ENCODE measurements at regions not wholly inside any gene's neighbourhood (a gene's known extent, or its start where the extent isn't known, plus 50 kb on each side); places are given as distances from the start of the nearest gene placed in this dataset.

DNA sequence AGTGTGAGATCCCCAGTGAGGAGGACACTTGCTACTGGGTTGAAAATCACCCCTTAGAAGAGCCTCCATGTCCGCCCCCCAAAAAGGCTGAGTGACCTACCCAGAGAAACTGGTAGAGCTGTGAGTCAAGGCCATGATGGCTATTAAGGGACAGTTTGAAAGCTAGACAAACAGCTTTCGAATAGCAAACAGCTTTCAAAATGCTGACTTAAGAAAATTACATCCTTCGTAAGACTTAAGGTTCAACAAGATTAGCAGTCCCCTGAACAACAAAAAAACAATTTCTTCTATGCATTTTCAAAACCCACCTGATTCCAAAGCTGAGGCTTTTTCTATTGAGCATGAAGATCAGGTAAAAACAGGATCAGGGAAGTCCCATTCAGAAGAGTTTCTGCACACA, 269.7 kb upstream of the SOX2 start:
- no peak for DNase-seq

DNA sequence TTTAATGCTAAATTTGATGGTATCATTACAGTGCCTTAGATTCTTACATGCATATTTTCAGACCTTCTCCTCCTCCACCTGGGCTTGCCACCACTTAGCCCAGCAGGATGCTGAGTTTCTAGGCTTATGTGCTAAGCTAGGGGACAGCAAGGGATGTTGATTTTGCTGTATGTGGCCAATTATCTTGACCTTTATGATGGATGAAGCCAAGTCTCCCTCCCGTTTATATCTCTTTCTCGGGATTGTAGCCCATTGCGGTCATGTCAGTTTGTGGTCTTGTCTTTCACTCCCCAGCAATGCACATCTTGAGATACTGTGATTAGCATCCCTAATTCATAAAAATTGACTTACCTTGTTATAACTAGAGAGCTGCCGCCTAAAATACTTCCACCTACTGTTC, 278.7 kb upstream of the SOX2 start:
- no peak for DNase-seq

DNA sequence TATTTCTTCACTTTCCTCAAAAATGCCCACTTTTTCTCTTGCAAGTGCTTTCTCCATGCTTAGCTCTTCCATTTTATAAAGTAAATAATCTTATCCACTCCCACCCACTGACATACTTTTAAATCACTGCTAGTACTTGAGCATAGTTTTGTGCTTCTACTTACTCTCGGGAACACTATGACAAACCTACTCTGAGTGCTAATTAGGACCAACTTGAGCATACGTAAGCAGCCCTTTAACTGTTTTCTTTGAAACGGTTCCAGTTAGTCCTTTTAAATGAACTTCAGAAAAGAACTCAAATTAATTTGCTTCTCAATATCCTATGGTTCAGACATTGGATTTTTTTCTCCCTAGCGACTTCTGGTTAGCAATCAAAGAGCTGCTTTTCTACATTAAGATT, 280.0 kb upstream of the SOX2 start:
- no peak for DNase-seq

DNA sequence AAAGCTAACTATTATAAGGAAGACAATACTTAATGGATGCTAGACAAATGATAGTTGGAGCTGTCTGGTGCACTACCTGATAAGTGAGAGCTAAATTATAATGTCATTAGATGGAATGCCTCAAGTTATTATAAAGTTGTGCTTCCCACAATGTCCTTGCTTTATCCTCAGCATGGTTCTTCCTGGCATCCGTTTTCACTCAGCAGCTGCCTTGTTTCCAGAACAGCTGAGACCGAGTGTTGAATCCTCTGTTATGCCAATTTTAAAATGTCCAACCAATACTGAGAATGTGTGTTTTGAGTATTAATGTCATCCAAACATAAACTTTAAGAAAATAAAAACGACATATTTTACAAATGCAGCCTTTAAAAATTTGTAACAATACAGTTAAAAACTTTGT, 286.7 kb upstream of the SOX2 start:
- no peak for DNase-seq

DNA sequence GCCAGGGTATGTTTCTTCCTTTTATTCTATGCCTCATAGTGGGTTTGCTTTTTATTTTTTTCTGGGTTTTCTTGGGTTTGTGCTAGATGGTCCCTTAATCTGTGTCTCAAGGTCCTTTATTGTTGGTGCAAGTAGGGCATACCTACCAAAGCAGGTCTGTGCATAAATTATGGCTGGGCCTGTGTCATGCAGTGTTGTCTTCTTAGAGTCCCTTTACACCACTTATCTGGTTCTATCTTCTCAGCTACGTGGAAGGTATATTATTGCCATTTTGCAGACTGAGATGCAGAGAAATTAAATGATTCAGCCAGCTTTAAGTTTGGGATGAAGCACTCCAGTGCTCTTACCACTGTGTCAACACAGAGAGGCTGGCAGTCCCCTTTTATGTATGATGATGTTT, 293.5 kb upstream of the SOX2 start:
- DNase-seq = no peak

DNA sequence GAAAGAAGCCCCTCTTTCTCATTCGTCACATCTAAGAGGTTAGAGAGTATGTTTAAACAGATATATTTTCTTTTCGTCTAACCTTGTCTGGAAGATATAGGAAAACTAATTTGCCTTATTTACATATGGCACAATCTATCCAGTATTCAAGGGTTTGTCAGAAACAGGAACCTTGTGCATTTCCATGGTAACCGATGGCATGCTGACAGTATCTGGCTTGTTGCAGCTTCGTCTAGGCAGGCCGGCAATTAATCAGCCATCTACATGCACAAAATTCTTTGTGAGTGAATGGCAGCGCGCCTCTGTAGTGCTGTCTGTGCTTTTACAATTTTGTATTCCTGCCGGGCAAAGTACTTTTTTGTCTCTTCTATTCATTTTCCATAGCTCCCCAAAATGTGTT, 294.0 kb upstream of the SOX2 start:
- no peak for DNase-seq

DNA sequence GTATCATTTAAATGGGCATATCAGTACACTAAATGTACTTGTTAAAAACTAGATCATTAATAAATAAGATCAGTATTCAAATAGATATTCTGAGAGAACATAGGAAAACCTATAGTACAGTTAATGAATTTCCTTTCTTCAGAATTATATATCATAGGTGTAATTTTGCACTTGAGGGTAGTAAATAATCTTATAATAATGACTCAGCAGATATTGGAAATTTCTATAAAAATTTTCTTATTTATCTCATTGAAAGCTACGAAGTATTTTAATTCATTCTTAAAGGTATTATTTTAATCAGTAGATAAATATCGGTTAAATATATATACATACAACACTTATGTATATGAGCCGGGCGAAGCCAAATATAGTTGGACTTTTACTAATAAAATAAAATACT, 300.9 kb upstream of the SOX2 start:
- DNase-seq = no peak

DNA sequence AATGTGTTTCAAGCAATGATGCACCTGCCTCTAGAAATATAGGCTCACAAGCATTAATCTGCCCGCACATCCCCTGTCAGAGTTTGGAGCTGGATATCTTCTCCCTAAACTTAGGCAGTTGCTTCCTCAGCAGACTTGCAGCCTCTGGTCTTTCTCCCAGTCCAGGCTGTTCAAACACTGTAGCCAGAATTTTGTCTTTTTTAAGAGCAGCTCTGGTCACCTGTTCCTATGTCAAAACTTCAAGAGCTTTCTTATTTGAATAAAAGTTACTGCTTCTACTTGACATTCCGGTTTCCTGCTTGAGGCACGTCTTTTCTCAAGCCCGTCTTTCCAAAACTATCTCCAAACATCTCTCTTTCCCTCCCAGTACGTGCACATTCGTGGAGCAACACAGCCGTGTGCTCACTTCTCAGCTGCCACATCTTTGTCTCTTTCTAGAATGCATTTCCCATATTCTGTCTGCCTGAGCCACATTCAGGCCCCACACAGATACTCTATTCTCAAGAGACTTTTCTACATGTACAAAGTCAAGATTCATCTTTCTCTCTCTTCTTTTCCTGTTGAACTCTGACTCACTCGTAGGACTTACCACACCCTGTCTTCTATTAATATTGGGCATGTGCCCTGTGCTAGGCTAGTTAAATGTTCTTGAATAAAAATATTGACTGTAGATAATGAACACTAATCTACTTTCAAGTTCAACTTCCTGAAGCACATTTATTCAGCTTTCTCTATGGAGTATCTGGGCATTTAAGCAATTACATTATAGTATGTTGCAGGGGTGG, 307.7 kb upstream of the SOX2 start:
- DNase-seq = no peak

DNA sequence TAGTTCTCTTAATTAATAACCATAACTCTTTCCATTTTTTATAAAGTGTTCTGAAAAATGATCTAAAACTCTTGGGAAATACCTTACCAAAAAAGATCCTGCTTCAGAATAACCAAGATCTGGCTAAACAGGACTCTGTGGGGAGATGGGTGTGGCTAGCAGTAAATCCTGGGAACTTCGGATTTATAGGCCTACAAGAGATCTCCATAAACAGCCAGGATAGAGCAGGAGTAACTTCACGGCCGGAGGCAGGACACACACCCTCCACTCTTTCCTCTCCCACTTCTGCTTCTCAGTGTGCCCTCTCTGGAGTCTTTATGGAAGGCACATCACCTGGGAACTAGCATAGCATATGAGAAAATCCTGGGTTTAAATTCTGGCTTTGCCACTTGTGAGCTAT, 309.4 kb upstream of the SOX2 start:
- no peak for DNase-seq

DNA sequence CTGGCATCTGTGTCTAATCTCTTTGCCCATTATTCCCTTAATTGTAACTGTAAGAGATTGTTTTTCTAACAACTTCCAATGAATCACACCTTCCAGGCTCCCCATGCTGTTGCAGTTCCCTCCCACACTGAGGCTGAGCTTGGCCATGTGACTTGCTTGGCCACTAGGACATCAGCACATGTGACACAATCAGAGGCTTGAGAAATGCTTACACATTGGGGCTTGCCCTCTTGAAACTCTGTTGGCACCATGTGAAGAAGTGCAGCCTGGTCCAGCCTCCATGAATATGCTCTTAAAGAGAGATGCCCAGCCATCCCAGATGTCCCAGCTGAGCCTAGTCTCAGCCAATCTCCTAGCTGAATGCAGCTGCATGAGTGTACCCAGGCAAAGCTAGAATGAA, 326.8 kb upstream of the SOX2 start:
- DNase-seq = no peak

DNA sequence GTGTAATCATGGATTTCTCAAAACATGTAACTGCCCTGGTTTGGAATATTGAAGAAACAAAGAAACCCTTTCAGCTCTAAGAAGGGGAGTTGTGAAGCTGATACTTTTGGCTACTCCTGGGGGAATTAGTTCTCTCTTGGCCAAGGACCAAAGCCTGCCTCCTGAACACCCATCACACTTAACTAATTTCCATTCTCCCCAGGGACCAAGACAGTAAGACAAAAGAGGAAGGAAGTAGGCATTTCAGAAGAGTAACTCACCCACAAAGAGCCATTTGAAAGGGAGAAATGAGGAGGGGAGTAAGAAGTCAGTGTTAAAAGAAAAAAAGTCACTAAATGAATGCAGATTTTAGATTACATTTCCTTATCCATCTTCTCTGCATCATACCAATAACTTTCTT, 328.0 kb upstream of the SOX2 start:
- DNase-seq = no peak

DNA sequence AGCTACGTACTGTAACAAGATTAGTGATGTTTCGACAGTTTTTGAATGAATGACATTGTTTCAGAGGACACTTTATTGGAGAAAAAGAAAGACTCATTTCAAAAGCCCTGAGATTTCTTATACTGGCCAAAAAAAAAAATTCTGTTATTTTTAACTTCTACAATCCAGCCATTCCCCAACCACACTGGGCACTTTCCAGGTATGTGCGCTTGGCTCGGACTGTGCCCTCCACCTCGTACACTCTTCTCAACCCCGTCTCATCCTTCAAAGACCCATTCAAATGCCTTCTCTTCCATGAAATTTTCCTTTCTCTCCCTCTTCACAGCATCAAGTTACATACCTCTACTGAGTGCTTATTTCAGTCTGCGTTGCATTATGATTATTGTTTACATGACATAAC, 328.5 kb upstream of the SOX2 start:
- DNase-seq = no peak

DNA sequence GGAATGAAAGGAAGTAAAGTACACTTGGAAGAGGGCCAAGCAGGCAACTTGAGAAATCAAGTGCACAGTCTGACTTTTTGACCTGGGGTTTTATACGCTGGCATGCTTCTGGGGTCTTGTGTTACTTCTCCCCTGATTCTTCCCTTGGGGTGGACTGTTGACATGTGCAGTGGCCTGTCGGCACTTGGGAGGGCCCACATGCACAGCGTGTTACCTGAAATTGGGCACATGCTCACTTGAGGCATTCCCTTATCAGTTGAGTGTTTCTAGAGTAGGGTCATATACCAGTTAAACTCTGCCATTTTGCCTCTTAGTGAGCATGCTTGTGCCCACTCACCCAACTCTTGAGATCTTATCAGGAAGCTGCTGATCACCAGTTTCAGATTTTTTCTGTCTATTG, 329.1 kb upstream of the SOX2 start:
- no peak for DNase-seq

DNA sequence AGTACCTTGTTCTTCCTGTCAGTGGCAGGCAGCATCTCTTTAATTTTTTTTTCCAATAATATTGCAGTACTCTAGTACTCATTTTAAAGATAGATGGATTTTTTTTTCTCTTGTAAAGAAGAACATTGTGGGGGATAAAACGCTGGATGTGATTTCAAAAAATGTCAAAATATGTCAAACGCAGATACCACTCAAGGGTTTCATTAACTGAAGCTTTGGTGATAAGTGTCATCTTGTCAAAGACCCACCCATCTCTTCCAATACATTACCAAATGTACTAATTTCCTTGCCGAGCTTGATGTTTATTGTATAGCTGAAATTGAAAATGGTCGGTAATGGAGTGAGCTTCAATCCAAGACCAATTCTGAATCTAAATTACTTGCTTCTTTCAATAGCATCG, 332.4 kb upstream of the SOX2 start:
- no peak for DNase-seq

DNA sequence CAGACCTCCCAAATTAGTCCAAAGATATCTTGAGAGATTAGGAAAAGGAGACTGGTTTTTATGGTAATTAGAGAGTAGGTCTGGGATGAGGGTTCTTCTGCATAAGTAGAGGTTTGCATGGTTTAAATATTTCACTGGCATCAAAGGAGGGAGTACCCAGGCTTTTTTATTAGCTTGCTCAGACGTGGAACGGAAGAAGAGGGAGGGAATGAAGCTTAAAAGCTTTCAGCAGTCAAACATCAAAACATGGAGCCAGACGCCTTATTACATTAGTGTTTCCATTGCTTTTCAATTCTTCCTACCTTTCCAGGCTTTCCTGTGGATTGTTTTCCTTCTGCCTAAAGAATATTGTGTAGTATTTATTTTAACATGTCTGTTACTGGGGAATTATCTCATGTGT, 342.1 kb upstream of the SOX2 start:
- DNase-seq = no peak

DNA sequence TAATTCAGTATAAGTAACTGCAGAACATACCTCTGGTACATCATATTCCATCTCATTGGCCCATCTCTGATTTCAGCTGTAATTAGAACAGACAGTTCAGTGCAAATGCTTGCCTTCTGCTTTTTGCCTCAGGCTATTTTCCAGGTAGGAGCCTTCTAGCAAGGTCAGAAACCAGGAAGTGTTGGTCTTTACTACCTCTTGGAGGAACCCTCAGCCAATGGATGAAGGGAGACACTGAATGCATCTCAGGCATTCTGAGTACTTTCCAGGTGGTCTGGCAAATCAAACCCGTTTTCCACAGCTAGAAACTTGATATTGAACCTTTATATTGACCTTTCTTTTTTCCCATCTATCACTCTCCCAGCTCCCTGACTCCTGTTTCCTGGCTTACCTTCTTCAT, 348.5 kb upstream of the SOX2 start:
- no peak for DNase-seq

DNA sequence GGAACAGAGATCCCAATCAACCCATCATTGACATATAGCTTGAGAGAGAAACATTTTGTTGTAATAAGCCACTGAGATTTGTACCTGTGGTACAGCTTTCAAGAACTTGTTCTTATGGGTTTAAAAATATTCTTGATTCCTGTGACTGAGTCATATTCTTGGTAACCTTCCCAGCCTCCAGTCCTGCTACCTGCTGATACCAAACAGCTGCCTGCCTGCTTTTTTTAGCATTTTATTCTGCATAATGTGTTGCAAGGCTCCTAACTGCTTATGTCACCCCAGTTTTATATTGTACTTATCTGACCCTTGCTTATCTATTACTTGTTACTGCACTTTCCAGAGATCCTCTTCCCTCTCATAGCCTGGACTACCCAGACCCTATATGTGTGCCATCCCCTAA, 349.3 kb upstream of the SOX2 start:
- no peak for DNase-seq

DNA sequence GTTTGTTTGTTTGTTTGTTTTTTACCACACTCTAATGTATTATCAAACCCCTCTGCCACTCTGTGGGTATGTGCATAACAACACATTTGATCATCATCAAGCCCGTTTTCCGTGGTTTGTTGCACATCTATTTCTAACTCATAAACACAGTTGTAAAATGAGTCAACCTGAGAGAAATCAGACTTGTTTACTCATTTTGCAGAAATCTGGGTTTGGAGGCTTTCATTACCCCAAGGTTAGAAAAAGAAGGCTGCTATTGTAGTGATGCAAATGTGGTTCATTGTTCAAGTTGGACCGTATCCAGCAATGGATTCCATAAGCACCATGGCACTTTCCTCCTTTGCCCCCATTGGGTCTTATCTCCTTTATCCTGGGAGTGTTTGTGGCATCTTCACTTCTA, 353.2 kb upstream of the SOX2 start:
- DNase-seq = no peak

DNA sequence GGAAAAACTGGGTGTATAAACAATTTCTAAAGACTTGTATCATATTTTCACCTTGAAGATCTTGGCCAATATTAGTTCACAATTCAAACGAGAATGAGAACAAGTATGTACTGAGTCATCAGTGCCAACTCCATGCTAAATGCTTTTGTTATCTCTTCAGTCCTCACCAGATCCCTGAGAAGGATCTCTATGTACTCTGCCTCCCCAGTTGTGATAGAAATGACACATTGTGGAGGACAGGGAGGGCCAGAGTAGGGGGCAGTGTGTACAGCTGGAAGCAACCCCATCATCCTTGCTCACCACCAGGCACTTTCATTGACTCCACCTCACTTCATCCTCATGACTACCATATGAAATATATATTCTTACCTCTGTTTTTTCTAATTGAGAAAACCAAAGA, 353.7 kb upstream of the SOX2 start:
- no peak for DNase-seq

DNA sequence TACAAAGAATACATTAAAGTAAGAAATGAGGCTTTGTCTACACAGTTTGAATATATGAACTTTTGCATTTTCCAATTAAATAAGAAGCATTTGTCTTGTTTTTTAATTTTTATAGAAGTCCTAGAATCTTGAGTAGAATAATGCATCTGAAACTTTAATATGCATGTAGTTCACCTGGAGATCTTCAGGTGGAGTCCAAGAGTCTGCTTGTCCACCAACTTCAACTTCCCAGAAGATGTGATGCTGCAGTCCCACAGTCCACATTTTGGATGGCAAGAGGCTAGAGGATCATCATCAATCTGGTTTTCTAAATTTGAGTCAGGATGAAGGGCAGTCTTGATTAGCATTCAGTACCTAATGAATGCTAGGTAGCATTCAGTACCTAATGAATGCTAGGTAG, 357.6 kb upstream of the SOX2 start:
- no peak for DNase-seq

DNA sequence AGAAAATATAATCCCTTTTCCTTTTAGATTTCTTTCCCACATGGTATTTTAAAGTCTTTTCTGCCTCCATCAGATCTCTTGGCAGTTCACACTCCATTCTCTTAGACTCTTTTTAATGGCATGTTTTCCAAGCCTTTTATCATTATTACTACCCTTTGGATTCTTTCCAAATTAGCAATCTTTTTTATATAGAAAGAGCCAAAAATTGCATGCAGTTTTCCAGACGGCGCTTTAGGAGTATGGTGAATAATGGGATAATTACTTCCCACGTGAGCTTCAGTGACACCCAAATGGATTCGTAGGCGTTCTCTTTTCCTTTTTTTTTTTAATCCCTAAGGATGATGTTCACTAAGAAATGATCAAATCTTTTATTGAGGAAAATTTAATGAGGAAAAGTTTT, 354.8 kb upstream of the DNAJC19 start:
- no peak for DNase-seq

DNA sequence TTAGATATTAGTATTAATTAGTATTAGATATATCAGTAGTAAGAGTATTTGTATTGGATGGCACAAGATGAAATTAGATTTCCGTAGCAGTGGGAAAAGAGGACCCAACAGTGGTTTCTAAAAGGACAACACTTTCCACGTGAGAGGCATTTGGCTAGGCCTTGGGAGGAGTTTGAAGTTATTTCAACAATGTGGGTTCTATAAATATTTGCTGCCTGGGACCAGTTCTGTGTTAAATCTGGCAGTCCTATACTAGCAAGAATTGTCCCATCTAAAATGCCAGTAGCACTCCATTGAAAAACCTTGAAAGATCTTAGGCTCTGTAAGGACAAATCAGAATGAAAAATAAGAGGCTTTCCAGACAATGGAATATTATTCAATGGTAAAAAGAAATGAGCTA, 347.1 kb upstream of the DNAJC19 start:
- DNase-seq = no peak

DNA sequence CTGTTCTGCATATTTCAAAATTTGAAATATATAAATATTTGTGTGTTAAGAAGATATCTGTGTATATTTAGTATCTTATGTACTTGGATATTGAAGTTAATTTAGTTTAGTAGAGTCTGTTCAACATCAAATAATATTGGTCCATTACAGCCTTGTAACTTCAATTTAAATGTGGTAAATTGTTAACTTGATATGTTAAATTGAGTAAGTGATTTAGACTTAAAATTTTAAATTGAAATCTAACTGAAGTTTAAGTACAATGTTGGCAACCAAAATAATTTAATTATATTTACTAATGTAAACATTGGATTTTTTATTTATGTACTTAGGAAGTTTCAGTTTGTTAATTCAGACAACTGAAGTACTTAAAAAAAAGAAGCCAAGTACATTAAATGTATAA, 343.9 kb upstream of the DNAJC19 start:
- DNase-seq = no peak

DNA sequence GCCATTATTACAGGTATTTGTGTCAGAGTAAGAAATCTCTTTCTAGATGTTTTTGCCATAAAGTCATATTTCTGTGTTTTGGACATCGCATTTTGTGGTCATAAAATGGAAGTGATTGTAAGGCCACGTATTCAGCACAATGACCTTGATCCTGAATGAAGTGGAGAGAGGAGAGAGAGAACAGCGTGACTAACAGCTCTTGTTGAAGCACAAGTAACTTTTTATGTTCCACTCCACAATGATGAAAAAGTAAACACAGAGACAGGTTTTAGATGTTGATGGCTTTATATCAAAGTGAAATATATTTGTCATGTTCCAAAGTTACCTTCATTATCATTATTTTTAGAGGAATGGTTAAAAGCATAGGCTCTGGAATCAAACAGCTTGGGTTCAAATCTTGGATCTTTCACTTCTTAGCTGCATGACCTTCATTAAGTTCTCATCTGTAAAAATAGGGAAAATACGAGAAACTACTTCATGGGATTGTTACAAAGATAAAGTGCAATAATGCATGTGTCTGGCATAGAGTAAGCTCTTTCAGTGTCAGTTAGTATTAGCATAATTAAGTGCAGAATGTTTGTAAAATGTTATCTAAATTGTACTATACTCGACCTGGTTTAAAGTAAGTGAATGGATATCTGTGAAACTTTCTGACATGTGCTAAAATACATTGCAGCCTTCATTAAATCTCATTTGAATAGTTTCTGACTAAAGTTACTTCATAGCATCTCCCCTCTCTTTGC, 341.5 kb upstream of the DNAJC19 start:
- no peak for DNase-seq
